ENCODE measurements at regions not wholly inside any gene's neighbourhood (a gene's known extent, or its start where the extent isn't known, plus 50 kb on each side); places are given as distances from the start of the nearest gene placed in this dataset.

GRCh38 chr3:111385971-111386495 is 156.0 kb upstream of the CD96 start:
- H2AFZ ChIP-seq = no peak overlapping the region
- TF ChIP-seq STAT1 (IDR thresholded peaks at IDR 0.05; ENCODE audit: unreplicated experiment) = no peak
- no peaks in the 10 kb centered on the region for H3K27me3 ChIP-seq (ENCODE audit: insufficient read depth)
- Mint-ChIP-seq H3K27me3 (ENCODE audit: insufficient read depth, low read depth, poor library complexity) (peaks cover 3% of the 10 kb centered on the region), H3K4me3 (no peak overlapping the region), H3K36me3 (ENCODE audit: low read depth) (no peaks in the 10 kb centered on the region), H3K4me1 (no peaks in the 10 kb centered on the region), H3K9me3 (peaks cover 4% of the 10 kb centered on the region; the same call in 2 of the 3 replicates), H3K27ac (no peak overlapping the region)
- H3K27ac ChIP-seq (ENCODE audit: low read depth) = no peak overlapping the region
- no peak for ATAC-seq
- no peak for DNase-seq (ENCODE audit: low spot score)
- no peaks in the 10 kb centered on the region for H3F3A ChIP-seq (replicated peaks; ENCODE audit: low read depth)
- H3K9me2 ChIP-seq (ENCODE audit: insufficient read depth) = no peaks in the 10 kb centered on the region
- H3K4me3 ChIP-seq = no peak overlapping the region
- H3K79me2 ChIP-seq (replicated peaks; ENCODE audit: insufficient read depth) = no peaks in the 10 kb centered on the region
- no peak overlapping the region for H3K4me2 ChIP-seq
- H4K20me1 ChIP-seq (replicated peaks; ENCODE audit: insufficient read depth) = no peaks in the 10 kb centered on the region
- no peaks in the 10 kb centered on the region for H3K4me1 ChIP-seq (ENCODE audit: insufficient read depth)
- no peaks in the 10 kb centered on the region for H3K36me3 ChIP-seq (ENCODE audit: insufficient read depth)

GRCh38 chr3:111392894-111393398 is 149.1 kb upstream of the CD96 start:
- no peaks in the 10 kb centered on the region for H3K27me3 ChIP-seq (ENCODE audit: insufficient read depth)
- Mint-ChIP-seq H3K27me3 (ENCODE audit: insufficient read depth, low read depth, poor library complexity) (no peaks in the 10 kb centered on the region), H3K9me3 (peaks cover 14% of the 10 kb centered on the region), H3K4me3 (no peak overlapping the region), H3K4me1 (no peaks in the 10 kb centered on the region), H3K27ac (no peak overlapping the region), H3K36me3 (ENCODE audit: low read depth) (peaks cover 7% of the 10 kb centered on the region; the same call in 1 of the 3 replicates)
- H3K27ac ChIP-seq (ENCODE audit: low read depth) = no peak overlapping the region
- H2AFZ ChIP-seq = no peak overlapping the region
- no peak overlapping the region for H3K4me3 ChIP-seq
- peak; percentile 11 for DNase-seq (ENCODE audit: low spot score)
- H3K79me2 ChIP-seq (replicated peaks; ENCODE audit: insufficient read depth) = no peaks in the 10 kb centered on the region
- no peaks in the 10 kb centered on the region for H3K36me3 ChIP-seq (ENCODE audit: insufficient read depth)
- no peaks in the 10 kb centered on the region for H3K9me2 ChIP-seq (ENCODE audit: insufficient read depth)
- no peak for ATAC-seq
- no peaks in the 10 kb centered on the region for H4K20me1 ChIP-seq (replicated peaks; ENCODE audit: insufficient read depth)
- no peak overlapping the region for H3K4me2 ChIP-seq
- H3F3A ChIP-seq (replicated peaks; ENCODE audit: low read depth) = no peaks in the 10 kb centered on the region
- H3K4me1 ChIP-seq (ENCODE audit: insufficient read depth) = no peaks in the 10 kb centered on the region
- TF ChIP-seq STAT1 (IDR thresholded peaks at IDR 0.05; ENCODE audit: unreplicated experiment) (no peak), POLR2AphosphoS5 (IDR thresholded peaks at IDR 0.05; ENCODE audit: low read depth) (no peak), ZNF331 (CRISPR knock-in tag; IDR thresholded peaks at IDR 0.05; ENCODE audit: low read depth) (no peak), EZH2phosphoT487 (IDR thresholded peaks at IDR 0.05; ENCODE audit: unreplicated experiment) (no peak), NANOG (IDR thresholded peaks at IDR 0.05; ENCODE audit: borderline replicate concordance) (no peak), EZH2 (IDR thresholded peaks at IDR 0.05; ENCODE audit: low read depth, unreplicated experiment) (no peak), ETS1 (IDR thresholded peaks at IDR 0.05) (no peak), ZNF114 (CRISPR knock-in tag; IDR thresholded peaks at IDR 0.05) (no peak), CREB1 (CRISPR knock-in tag; IDR thresholded peaks at IDR 0.05; ENCODE audit: low read depth) (no peak), JUNB (IDR thresholded peaks at IDR 0.05; ENCODE audit: unreplicated experiment) (no peak), REST (IDR thresholded peaks at IDR 0.05; ENCODE audit: unreplicated experiment) (no peak), CTCF (conservative IDR thresholded peaks at IDR 0.05; ENCODE audit: low read depth in 2 of 2) (no peak)
